WTC11 (cell line): ENCODE measurements at regions not wholly inside any gene's neighbourhood (a gene's known extent, or its start where the extent isn't known, plus 50 kb on each side); places are given as distances from the start of the nearest gene placed in this dataset.

ENCODE experiments used
- ATAC-seq: fragments of 200-7000 bp; cut with Tn5 transposase; 2 replicates; pipeline ENCODE4 v1.10.0; 2021; ENCODE audit warnings: mild to moderate bottlenecking, moderate library complexity
- CTCF ChIA-PET: fragments of 300-600 bp; sonication (Branson Sonifier 250); formaldehyde crosslinking; loops from one replicate; lab custom pipeline; 2021; ENCODE audit warnings: antibody characterized with exemption; lab: Charles Lee
- POLR2A ChIA-PET: fragments of 350-600 bp; sonication (Branson Sonifier 250); formaldehyde crosslinking; loops from one replicate; lab custom pipeline; 2021; ENCODE audit warnings: antibody characterized with exemption; lab: Charles Lee
- DNase-seq: peaks from one replicate; pipeline ENCODE4 v3.0.0; 2021; ENCODE audit warnings: low spot score
- H3K27ac Mint-ChIP-seq: 2 replicates; pipeline ENCODE4 v1.8.0; 2021; ENCODE audit warnings: mixed read lengths
- H3K27me3 Mint-ChIP-seq: 2 replicates; pipeline ENCODE4 v1.8.0; 2021; ENCODE audit warnings: low read depth, mild to moderate bottlenecking, moderate library complexity, mixed read lengths
- H3K36me3 Mint-ChIP-seq: 2 replicates; pipeline ENCODE4 v1.8.0; 2021; ENCODE audit warnings: mixed read lengths
- H3K4me1 Mint-ChIP-seq: 2 replicates; pipeline ENCODE4 v1.8.0; 2022; ENCODE audit warnings: mixed read lengths
- H3K4me3 Mint-ChIP-seq: 2 replicates; pipeline ENCODE4 v1.8.0; 2021; ENCODE audit warnings: mild to moderate bottlenecking, moderate library complexity, mixed read lengths
- H3K9me3 Mint-ChIP-seq: 2 replicates; pipeline ENCODE4 v1.8.0; 2021; ENCODE audit warnings: mixed read lengths
- ATF1 ChIP-seq: sonication (generic); formaldehyde crosslinking; IDR thresholded peaks from 2 replicates; pipeline ENCODE4 v1.8.1; 2023; ENCODE audit warnings: mild to moderate bottlenecking, moderate library complexity, missing genetic modification reagents
- ATF2 ChIP-seq: sonication (generic); formaldehyde crosslinking; IDR thresholded peaks from 2 replicates; pipeline ENCODE4 v1.8.1; 2022; ENCODE audit warnings: low read depth, missing genetic modification reagents, borderline replicate concordance
- ATF3 ChIP-seq: sonication (generic); formaldehyde crosslinking; conservative IDR thresholded peaks from 2 replicates; pipeline ENCODE4 v1.8.1; 2022; ENCODE audit warnings: mild to moderate bottlenecking, missing genetic modification reagents
- CREM ChIP-seq: sonication (generic); formaldehyde crosslinking; IDR thresholded peaks from 2 replicates; pipeline ENCODE4 v1.8.1; 2022; ENCODE audit warnings: mild to moderate bottlenecking, missing genetic modification reagents, moderate library complexity
- E2F5 ChIP-seq: sonication (generic); formaldehyde crosslinking; IDR thresholded peaks from 2 replicates; pipeline ENCODE4 v1.8.1; 2022; ENCODE audit warnings: mild to moderate bottlenecking, moderate library complexity, missing genetic modification reagents
- ELF4 ChIP-seq: sonication (generic); formaldehyde crosslinking; IDR thresholded peaks from 2 replicates; pipeline ENCODE4 v1.8.1; 2022; ENCODE audit warnings: low read depth, mild to moderate bottlenecking, moderate library complexity, missing genetic modification reagents
- ESRRA ChIP-seq: sonication (generic); formaldehyde crosslinking; IDR thresholded peaks from 2 replicates; pipeline ENCODE4 v1.8.1; 2022; ENCODE audit warnings: mild to moderate bottlenecking, missing genetic modification reagents, borderline replicate concordance
- GABPB1 ChIP-seq: sonication (generic); formaldehyde crosslinking; IDR thresholded peaks from 2 replicates; pipeline ENCODE4 v1.8.1; 2023; ENCODE audit warnings: mild to moderate bottlenecking, missing genetic modification reagents
- HMGA2 ChIP-seq: fragments of 250-450 bp; sonication (Bioruptor Pico); IDR thresholded peaks from 2 replicates; pipeline ENCODE4 v1.4.0; 2021; ENCODE audit warnings: mild to moderate bottlenecking, moderate library complexity
- MAX ChIP-seq: sonication (generic); formaldehyde crosslinking; IDR thresholded peaks from 2 replicates; pipeline ENCODE4 v1.8.0; 2022; ENCODE audit warnings: mild to moderate bottlenecking, missing genetic modification reagents
- NFATC4 ChIP-seq: fragments of 250-450 bp; sonication (Bioruptor Pico); IDR thresholded peaks from 2 replicates; pipeline ENCODE4 v1.9.0; 2021; ENCODE audit warnings: mild to moderate bottlenecking
- NR3C1 ChIP-seq: sonication (generic); formaldehyde crosslinking; conservative IDR thresholded peaks from 2 replicates; pipeline ENCODE4 v1.8.1; 2023; ENCODE audit warnings: low read depth, mild to moderate bottlenecking, missing genetic modification reagents
- OVOL2 ChIP-seq: fragments of 250-450 bp; sonication (Bioruptor Pico); IDR thresholded peaks from 2 replicates; pipeline ENCODE4 v1.9.0; 2021; ENCODE audit warnings: mild to moderate bottlenecking, borderline replicate concordance
- PRDM15 ChIP-seq: sonication (generic); formaldehyde crosslinking; IDR thresholded peaks from 2 replicates; pipeline ENCODE4 v1.8.0; 2022; ENCODE audit warnings: missing genetic modification reagents
- RORB ChIP-seq: fragments of 250-450 bp; sonication (Bioruptor Pico); IDR thresholded peaks from 2 replicates; pipeline ENCODE4 v1.9.0; 2021; ENCODE audit warnings: mild to moderate bottlenecking
- TEAD1 ChIP-seq: sonication (generic); formaldehyde crosslinking; IDR thresholded peaks from 2 replicates; pipeline ENCODE4 v1.8.0; 2022; ENCODE audit warnings: mild to moderate bottlenecking, missing genetic modification reagents
- ZNF416 ChIP-seq: fragments of 250-450 bp; sonication (Bioruptor Pico); IDR thresholded peaks from 2 replicates; pipeline ENCODE4 v1.9.0; 2021; ENCODE audit warnings: mild to moderate bottlenecking, inconsistent platforms
- ZNF512 ChIP-seq: sonication (generic); formaldehyde crosslinking; IDR thresholded peaks from 2 replicates; pipeline ENCODE4 v1.8.1; 2022; ENCODE audit warnings: missing genetic modification reagents, borderline replicate concordance
- ZNF532 ChIP-seq: fragments of 250-450 bp; sonication (Bioruptor Pico); IDR thresholded peaks from 2 replicates; pipeline ENCODE4 v1.9.0; 2021; ENCODE audit warnings: mild to moderate bottlenecking, borderline replicate concordance

- POLR2A ChIA-PET = interaction anchor here (0.5 kb wide), 1 partner anchor 35 kb away, joined by 5 read pairs; no protein-coding TSS in a partner anchor
- no peak overlapping the region for H3K4me3 Mint-ChIP-seq
- CTCF ChIA-PET = no interaction called here
- H3K4me1 Mint-ChIP-seq = peaks cover 49% of the 10 kb centered on the region
- H3K9me3 Mint-ChIP-seq = peaks cover 5% of the 10 kb centered on the region
- no peak for TF ChIP-seq PRDM15 (CRISPR knock-in tag)
- TF ChIP-seq ATF2 = no peak
- TF ChIP-seq ZNF416 (CRISPR knock-in tag) = no peak
- no peak for TF ChIP-seq OVOL2 (CRISPR knock-in tag)
- H3K27ac Mint-ChIP-seq = no peak overlapping the region
- H3K27me3 Mint-ChIP-seq = no peaks in the 10 kb centered on the region
- DNase-seq (no peak), ATAC-seq (no peak)
- peaks cover 7% of the 10 kb centered on the region; the same call in 1 of the 2 replicates for H3K36me3 Mint-ChIP-seq
Observed at GRCh38 chr4:20625426-20625825, 74.8 kb upstream of the PACRGL start.

- Mint-ChIP-seq H3K27ac (no peak overlapping the region), H3K4me3 (no peak overlapping the region), H3K27me3 (no peaks in the 10 kb centered on the region), H3K4me1 (peaks cover 44% of the 10 kb centered on the region), H3K36me3 (peaks cover 7% of the 10 kb centered on the region; the same call in 1 of the 2 replicates), H3K9me3 (peaks cover 5% of the 10 kb centered on the region)
- ATAC-seq (no peak), DNase-seq (no peak)
- ChIA-PET CTCF (no interaction called here), POLR2A (no interaction called here)
- TF ChIP-seq ATF1 (CRISPR knock-in tag) (no peak), NFATC4 (CRISPR knock-in tag) (no peak), ATF3 (CRISPR knock-in tag) (no peak), ZNF512 (CRISPR knock-in tag) (no peak), ATF2 (no peak), GABPB1 (no peak), E2F5 (CRISPR knock-in tag) (no peak), ZNF532 (CRISPR knock-in tag) (no peak), NR3C1 (CRISPR knock-in tag) (no peak), MAX (no peak), ESRRA (CRISPR knock-in tag) (no peak), CREM (CRISPR knock-in tag) (no peak), RORB (CRISPR knock-in tag) (no peak), HMGA2 (CRISPR knock-in tag) (no peak), TEAD1 (CRISPR knock-in tag) (no peak), ELF4 (CRISPR knock-in tag) (no peak)
Observed at GRCh38 chr4:20626326-20627005, 73.8 kb upstream of the PACRGL start.
